Upper lobe of right lung (tissue), 1 donor: ENCODE measurements at regions not wholly inside any gene's neighbourhood (a gene's known extent, or its start where the extent isn't known, plus 50 kb on each side); places are given as distances from the start of the nearest gene placed in this dataset.
"Not testable (repeated sequence)": the region's sequence is repeated elsewhere in the genome, so short reads cannot be mapped to it uniquely, and the experiment has no call there.

Experiments
- ATAC-seq: fragments of 200-7000 bp; cut with Tn5 transposase; one replicate; pipeline ENCODE4 v1.9.1; 2020; ENCODE audit warnings: mild to moderate bottlenecking, moderate library complexity
- DNase-seq: peaks from one replicate; pipeline ENCODE4 v3.0.0-alpha.2; 2020
- H3K27ac ChIP-seq: fragments of 200-600 bp; one replicate; pipeline ENCODE4 v1.8.0; 2022
- H3K27me3 ChIP-seq: fragments of 200-600 bp; one replicate; pipeline ENCODE4 v1.8.0; 2022; ENCODE audit warnings: mild to moderate bottlenecking
- H3K36me3 ChIP-seq: fragments of 200-600 bp; one replicate; pipeline ENCODE4 v1.8.0; 2022
- H3K4me1 ChIP-seq: fragments of 200-600 bp; one replicate; pipeline ENCODE4 v1.8.0; 2022
- H3K4me3 ChIP-seq: fragments of 200-600 bp; one replicate; pipeline ENCODE4 v1.8.0; 2022; ENCODE audit warnings: mild to moderate bottlenecking
- H3K9me3 ChIP-seq: fragments of 200-600 bp; one replicate; pipeline ENCODE4 v1.8.0; 2022
- intact Hi-C: fragments of 100-400 bp; cut with DNase I; formaldehyde crosslinking; loops from one replicate; pipeline ENCODE4 v1.11.0; 2022
- TF ChIP-seq, protein P1 (sequence below): fragments of 200-600 bp; IDR thresholded peaks from one replicate; pipeline ENCODE4 v1.8.0; 2022; ENCODE audit warnings: antibody characterized with exemption
- donor health status: DM: no; HTN: yes; CAD: no; lungs with severe emphysema.

DNA sequence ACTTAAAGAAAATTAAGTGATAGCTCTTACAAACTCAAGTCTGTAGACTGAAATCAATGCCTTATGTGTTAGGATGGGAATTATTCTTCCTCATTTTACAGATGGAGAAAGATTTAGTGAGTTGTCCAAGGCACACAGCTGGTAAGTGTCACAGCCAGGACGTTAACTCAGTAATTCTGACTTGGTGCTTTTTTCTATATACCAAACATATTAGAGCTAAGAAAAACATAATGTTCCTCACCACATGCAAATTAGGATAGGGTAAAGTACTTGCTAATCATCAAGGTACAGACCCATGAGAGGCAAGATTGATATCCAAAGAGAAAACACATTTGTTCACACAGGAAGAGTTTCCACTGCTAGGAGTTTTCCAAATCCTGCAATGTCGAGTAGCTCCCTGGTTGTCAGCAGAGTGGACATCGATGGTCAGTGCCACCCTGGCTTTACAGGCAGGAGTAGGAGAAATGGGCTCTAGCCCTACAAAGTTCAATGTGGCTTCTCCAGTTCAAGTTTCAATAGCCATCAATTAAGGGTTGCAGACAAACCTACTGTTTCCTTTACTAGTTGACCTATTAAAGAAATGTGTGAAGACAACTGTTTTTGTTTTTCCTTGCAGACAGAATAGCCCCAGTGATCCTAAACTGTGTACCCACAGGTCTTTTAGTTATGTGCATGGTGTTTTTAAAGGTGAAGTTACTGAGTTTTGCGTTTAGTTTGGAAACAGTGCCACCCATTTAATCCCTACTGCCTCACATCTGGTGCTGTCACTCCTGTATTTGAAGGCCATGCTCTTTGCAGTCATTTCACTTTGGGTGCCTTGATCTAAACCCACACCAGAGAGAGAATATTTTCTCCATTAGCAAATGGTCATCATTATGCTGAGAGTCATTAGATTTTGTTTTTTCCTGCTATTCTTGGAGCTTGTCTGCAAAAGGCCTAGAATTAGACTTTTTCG is 460.8 kb upstream of the SMARCA2 start:
- Histone ChIP-seq H3K4me3 (no peak overlapping the region), H3K27ac (no peak overlapping the region), H3K4me1 (no peaks in the 10 kb centered on the region), H3K36me3 (no peaks in the 10 kb centered on the region), H3K9me3 (no peaks in the 10 kb centered on the region), H3K27me3 (no peaks in the 10 kb centered on the region)
- DNase-seq (no peak), ATAC-seq (no peak)
- intact Hi-C loops: no loop called here
- TF ChIP-seq, protein P1, sequence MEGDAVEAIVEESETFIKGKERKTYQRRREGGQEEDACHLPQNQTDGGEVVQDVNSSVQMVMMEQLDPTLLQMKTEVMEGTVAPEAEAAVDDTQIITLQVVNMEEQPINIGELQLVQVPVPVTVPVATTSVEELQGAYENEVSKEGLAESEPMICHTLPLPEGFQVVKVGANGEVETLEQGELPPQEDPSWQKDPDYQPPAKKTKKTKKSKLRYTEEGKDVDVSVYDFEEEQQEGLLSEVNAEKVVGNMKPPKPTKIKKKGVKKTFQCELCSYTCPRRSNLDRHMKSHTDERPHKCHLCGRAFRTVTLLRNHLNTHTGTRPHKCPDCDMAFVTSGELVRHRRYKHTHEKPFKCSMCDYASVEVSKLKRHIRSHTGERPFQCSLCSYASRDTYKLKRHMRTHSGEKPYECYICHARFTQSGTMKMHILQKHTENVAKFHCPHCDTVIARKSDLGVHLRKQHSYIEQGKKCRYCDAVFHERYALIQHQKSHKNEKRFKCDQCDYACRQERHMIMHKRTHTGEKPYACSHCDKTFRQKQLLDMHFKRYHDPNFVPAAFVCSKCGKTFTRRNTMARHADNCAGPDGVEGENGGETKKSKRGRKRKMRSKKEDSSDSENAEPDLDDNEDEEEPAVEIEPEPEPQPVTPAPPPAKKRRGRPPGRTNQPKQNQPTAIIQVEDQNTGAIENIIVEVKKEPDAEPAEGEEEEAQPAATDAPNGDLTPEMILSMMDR: no peak

DNA sequence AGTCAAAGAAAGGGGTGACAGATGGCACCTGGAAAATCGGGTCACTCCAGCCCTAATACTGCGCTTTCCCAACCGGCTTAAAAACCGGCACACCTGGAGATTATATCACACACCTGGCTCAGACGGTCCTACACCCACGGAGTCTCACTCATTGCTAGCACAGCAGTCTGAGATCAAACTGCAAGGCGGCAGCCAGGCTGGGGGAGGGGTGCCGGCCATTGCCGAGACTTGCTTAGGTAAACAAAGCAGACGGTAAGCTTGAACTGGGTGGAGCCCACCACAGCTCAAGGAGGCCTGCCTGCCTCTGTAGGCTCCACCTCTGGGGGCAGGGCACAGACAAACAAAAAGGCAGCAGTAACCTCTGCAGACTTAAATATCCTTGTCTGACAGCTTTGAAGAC is 456.5 kb upstream of the SMARCA2 start:
- DNase-seq, H3K9me3 ChIP-seq, ATAC-seq, H3K4me1 ChIP-seq, H3K4me3 ChIP-seq, H3K36me3 ChIP-seq, H3K27ac ChIP-seq, H3K27me3 ChIP-seq, intact Hi-C loops: not testable (repeated sequence)

DNA sequence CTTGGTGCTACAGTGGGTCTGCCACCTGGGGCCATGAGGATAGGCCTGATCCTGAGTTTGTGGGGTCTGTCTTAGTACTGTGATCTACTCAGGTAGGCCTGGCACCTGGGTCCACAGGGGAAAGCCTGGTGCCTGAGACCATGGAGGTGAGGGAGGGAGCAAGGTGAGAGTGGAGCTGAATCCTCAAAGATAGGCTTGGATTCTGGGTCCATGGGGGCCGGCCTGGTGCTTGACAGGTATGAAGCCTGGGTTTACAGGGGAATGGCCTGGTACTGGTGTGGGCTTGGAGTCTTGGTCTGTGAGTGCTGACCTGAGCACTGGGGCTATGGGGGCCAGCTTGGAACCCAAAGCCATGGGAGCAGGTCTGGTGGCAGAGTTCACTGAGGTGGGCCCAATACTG is 439.2 kb upstream of the SMARCA2 start:
- Histone ChIP-seq H3K9me3 (no peaks in the 10 kb centered on the region), H3K36me3 (no peaks in the 10 kb centered on the region), H3K27ac (no peak overlapping the region), H3K4me3 (no peak overlapping the region), H3K4me1 (no peaks in the 10 kb centered on the region), H3K27me3 (no peaks in the 10 kb centered on the region)
- DNase-seq (no peak), ATAC-seq (peak; percentile 29)
- intact Hi-C loops: no loop called here
- TF ChIP-seq, protein P1: no peak

DNA sequence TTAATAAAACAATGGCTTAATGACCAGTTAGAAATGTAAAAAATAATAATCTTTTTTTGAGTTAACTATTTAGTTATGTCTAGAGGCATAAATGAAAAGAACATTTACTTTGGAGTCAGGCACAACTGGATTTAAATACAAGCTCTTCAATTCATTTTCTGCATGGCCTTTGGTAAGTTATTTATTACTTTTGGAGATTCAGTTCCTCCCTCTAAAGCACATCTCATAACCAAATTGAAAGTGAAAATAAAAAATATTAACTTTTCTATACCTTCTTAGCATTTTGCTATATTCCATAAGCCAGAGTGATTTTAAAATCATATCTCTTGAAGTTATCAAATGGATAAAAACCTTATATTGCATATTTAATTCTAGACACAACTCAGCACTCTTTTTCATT is 434.9 kb upstream of the SMARCA2 start:
- Histone ChIP-seq H3K9me3 (no peaks in the 10 kb centered on the region), H3K27ac (no peak overlapping the region), H3K36me3 (no peaks in the 10 kb centered on the region), H3K27me3 (no peaks in the 10 kb centered on the region), H3K4me3 (no peak overlapping the region), H3K4me1 (no peaks in the 10 kb centered on the region)
- TF ChIP-seq, protein P1: no peak
- DNase-seq (no peak), ATAC-seq (no peak)
- intact Hi-C loops: no loop called here

DNA sequence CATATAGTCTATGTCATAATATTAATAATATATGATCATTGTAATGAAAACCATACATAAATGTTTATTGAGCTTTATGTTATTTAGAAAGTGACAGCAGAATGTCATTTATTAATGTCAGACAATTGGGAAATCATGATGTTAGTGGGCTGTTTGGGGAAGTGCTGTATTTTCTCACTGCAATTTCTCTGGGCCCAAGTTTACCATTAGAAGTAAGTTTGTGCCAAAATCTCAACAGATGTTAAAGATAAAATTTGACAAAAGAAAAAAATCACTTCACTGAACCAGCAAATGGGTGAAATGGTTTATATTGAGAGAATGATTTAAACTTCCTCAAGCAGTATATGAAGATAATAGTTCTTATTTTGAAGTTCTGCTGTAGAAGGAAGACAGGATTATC is 433.2 kb upstream of the SMARCA2 start:
- TF ChIP-seq, protein P1: no peak
- intact Hi-C loops: no loop called here

DNA sequence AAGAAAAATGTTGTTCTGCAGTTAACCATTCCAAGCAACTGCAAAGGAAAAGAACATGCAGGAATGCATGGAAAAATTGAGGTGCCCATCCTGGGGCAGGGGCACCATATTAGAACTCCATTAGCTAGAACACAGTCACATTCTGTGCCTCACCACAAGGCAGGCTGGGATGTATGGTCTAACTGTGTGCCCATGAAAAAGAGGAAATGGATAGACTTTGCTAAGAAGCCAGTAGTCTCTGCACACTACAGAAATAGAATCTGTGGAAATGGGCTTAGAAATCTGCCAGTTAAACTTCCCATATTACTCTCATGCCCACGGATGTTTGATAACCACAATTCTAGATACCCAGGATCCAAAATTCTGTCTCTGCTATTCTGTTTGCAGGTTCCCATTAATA is 423.8 kb upstream of the SMARCA2 start:
- TF ChIP-seq, protein P1: no peak
- Histone ChIP-seq H3K4me3 (no peak overlapping the region), H3K27me3 (no peaks in the 10 kb centered on the region), H3K4me1 (no peaks in the 10 kb centered on the region), H3K9me3 (no peaks in the 10 kb centered on the region), H3K27ac (no peak overlapping the region), H3K36me3 (no peaks in the 10 kb centered on the region)
- ATAC-seq (no peak), DNase-seq (no peak)
- intact Hi-C loops: no loop called here

More for the DNA sequence above, 433.2 kb upstream of the SMARCA2 start:
- no peaks in the 10 kb centered on the region for H3K27me3 ChIP-seq
- H3K9me3 ChIP-seq: no peaks in the 10 kb centered on the region
- no peak overlapping the region for H3K27ac ChIP-seq
- H3K4me1 ChIP-seq: no peaks in the 10 kb centered on the region
- H3K36me3 ChIP-seq: no peaks in the 10 kb centered on the region
- H3K4me3 ChIP-seq: no peak overlapping the region
- ATAC-seq (no peak), DNase-seq (no peak)
